ENCODE measurements at regions not wholly inside any gene's neighbourhood (a gene's known extent, or its start where the extent isn't known, plus 50 kb on each side); places are given as distances from the start of the nearest gene placed in this dataset.

GRCh38 chr3:177771780-177772179, 574.5 kb upstream of the TBL1XR1 start:
- no peak for DNase-seq (ENCODE audit: low spot score)
- Histone ChIP-seq H3K4me1 (peaks cover 0 to 26% of the 10 kb centered on the region in 2 donors), H3K27me3 (no peaks in the 10 kb centered on the region), H3K27ac (peak overlapping the region in 1 of 2 donors; percentile 52), H3K4me3 (no peak overlapping the region), H3K36me3 (no peaks in the 10 kb centered on the region), H3K9me3 (peaks cover 0 to 21% of the 10 kb centered on the region in 2 donors)
- no peak for TF ChIP-seq CTCF (IDR thresholded peaks at IDR 0.05)

- Histone ChIP-seq H3K27ac (peak overlapping the region in 1 of 2 donors; percentile 66), H3K9me3 (peaks cover 0 to 14% of the 10 kb centered on the region in 2 donors), H3K36me3 (no peaks in the 10 kb centered on the region), H3K4me1 (peaks cover 0 to 31% of the 10 kb centered on the region in 2 donors), H3K27me3 (no peaks in the 10 kb centered on the region), H3K4me3 (no peak overlapping the region)
- no peak for DNase-seq (ENCODE audit: low spot score)
- TF ChIP-seq CTCF (IDR thresholded peaks at IDR 0.05), result no peak
Measured at GRCh38 chr3:177772908-177773557, 575.8 kb upstream of the TBL1XR1 start.

- peak overlapping the region in 1 of 2 donors; percentile 66 for H3K27ac ChIP-seq
- no peak for DNase-seq (ENCODE audit: low spot score)
- peaks cover 0 to 31% of the 10 kb centered on the region in 2 donors for H3K4me1 ChIP-seq
- no peak for TF ChIP-seq CTCF (IDR thresholded peaks at IDR 0.05)
- peaks cover 0 to 9% of the 10 kb centered on the region in 2 donors for H3K9me3 ChIP-seq
- no peaks in the 10 kb centered on the region for H3K27me3 ChIP-seq
- no peaks in the 10 kb centered on the region for H3K36me3 ChIP-seq
- H3K4me3 ChIP-seq, result no peak overlapping the region
Measured at GRCh38 chr3:177773717-177774116, 576.4 kb upstream of the TBL1XR1 start.

GRCh38 chr3:177776661-177777101, 579.4 kb upstream of the TBL1XR1 start:
- TF ChIP-seq CTCF (IDR thresholded peaks at IDR 0.05), result no peak
- Histone ChIP-seq H3K9me3 (no peaks in the 10 kb centered on the region), H3K27me3 (no peaks in the 10 kb centered on the region), H3K4me3 (no peak overlapping the region), H3K4me1 (peaks cover 0 to 32% of the 10 kb centered on the region in 2 donors), H3K27ac (no peak overlapping the region), H3K36me3 (no peaks in the 10 kb centered on the region)
- DNase-seq (ENCODE audit: low spot score), result no peak

- no peak overlapping the region for H3K27ac ChIP-seq
- DNase-seq (ENCODE audit: low spot score), result no peak
- H3K4me1 ChIP-seq, result peaks cover 0 to 41% of the 10 kb centered on the region in 2 donors
Measured at GRCh38 chr3:177777699-177778098, 580.4 kb upstream of the TBL1XR1 start.

More at GRCh38 chr3:177777699-177778098, 580.4 kb upstream of the TBL1XR1 start:
- Histone ChIP-seq H3K9me3 (no peaks in the 10 kb centered on the region), H3K36me3 (no peaks in the 10 kb centered on the region), H3K27me3 (no peaks in the 10 kb centered on the region), H3K4me3 (no peak overlapping the region)
- peak; percentile 28 to 64 for TF ChIP-seq CTCF (IDR thresholded peaks at IDR 0.05)
